ENCODE measurements at regions not wholly inside any gene's neighbourhood (a gene's known extent, or its start where the extent isn't known, plus 50 kb on each side); places are given as distances from the start of the nearest gene placed in this dataset.
"Not testable (repeated sequence)": the region's sequence is repeated elsewhere in the genome, so short reads cannot be mapped to it uniquely, and the experiment has no call there.

GRCh38 chr4:116005037-116005805 is 891.8 kb upstream of the NDST4 start:
- Histone ChIP-seq H3K27me3 (ENCODE audit: control insufficient read depth in 3 of 3, insufficient read depth in 3 of 3, low read depth in 1 of 3, low read length in 3 of 3) (no peaks in the 10 kb centered on the region), H3K36me3 (replicated peaks in 1 of 2; ENCODE audit: control insufficient read depth in 2 of 2, insufficient read depth in 2 of 2, low read length in 2 of 2) (no peaks in the 10 kb centered on the region), H3K9ac (ENCODE audit: low read depth, low read length, poor library complexity) (no peak overlapping the region), H4K91ac (ENCODE audit: low read depth, low read length, poor library complexity) (no peak overlapping the region), H3K27ac (replicated peaks; ENCODE audit: low read length) (no peak overlapping the region), H3K79me1 (ENCODE audit: low read depth, low read length) (no peaks in the 10 kb centered on the region), H3K4me3 (ENCODE audit: low read length in 2 of 2) (no peak overlapping the region), H3K23ac (ENCODE audit: low read depth, low read length, poor library complexity) (no peak overlapping the region), H3K18ac (ENCODE audit: low read length) (no peak overlapping the region), H3K9me3 (replicated peaks in 1 of 2; ENCODE audit: control insufficient read depth in 2 of 2, insufficient read depth in 1 of 2, low read depth in 1 of 2, low read length in 2 of 2) (no peaks in the 10 kb centered on the region), H3K4me2 (ENCODE audit: insufficient read depth, low read length, poor library complexity, severe bottlenecking) (no peak overlapping the region), H2BK12ac (ENCODE audit: low read length) (no peak overlapping the region), H2AFZ (ENCODE audit: low read length) (peak overlapping the region; percentile 17), H2AK5ac (ENCODE audit: low read depth, low read length) (no peak overlapping the region), H3K4ac (ENCODE audit: low read length) (no peak overlapping the region), H3K14ac (ENCODE audit: low read length) (no peak overlapping the region), H4K8ac (ENCODE audit: low read depth, low read length) (no peak overlapping the region), H3K4me1 (ENCODE audit: control insufficient read depth in 2 of 2, insufficient read depth in 1 of 2, low read depth in 1 of 2, low read length in 2 of 2) (no peaks in the 10 kb centered on the region), H2BK15ac (ENCODE audit: low read length) (no peak overlapping the region), H2BK120ac (ENCODE audit: low read depth, low read length) (no peak overlapping the region), H2BK5ac (ENCODE audit: low read length) (no peak overlapping the region)
- WGBS, 2 donors (ENCODE audit: extremely low coverage in 2 of 2, insufficient read length in 2 of 2, insufficient replicate concordance in 1 of 2): no CpG with 5 or more reads among the region's 3 CpGs
- no peak for DNase-seq (ENCODE audit: low spot score)

GRCh38 chr4:116001291-116001690 is 887.9 kb upstream of the NDST4 start:
- Histone ChIP-seq H3K4me3 (ENCODE audit: low read length in 2 of 2) (no peak overlapping the region), H2BK5ac (ENCODE audit: low read length) (no peak overlapping the region), H3K4me1 (ENCODE audit: control insufficient read depth in 2 of 2, insufficient read depth in 1 of 2, low read depth in 1 of 2, low read length in 2 of 2) (no peaks in the 10 kb centered on the region), H2BK12ac (ENCODE audit: low read length) (no peak overlapping the region), H3K36me3 (replicated peaks in 1 of 2; ENCODE audit: control insufficient read depth in 2 of 2, insufficient read depth in 2 of 2, low read length in 2 of 2) (no peaks in the 10 kb centered on the region), H3K18ac (ENCODE audit: low read length) (no peak overlapping the region), H4K8ac (ENCODE audit: low read depth, low read length) (no peak overlapping the region), H4K91ac (ENCODE audit: low read depth, low read length, poor library complexity) (no peak overlapping the region), H3K9ac (ENCODE audit: low read depth, low read length, poor library complexity) (no peak overlapping the region), H3K14ac (ENCODE audit: low read length) (no peak overlapping the region), H3K27me3 (ENCODE audit: control insufficient read depth in 3 of 3, insufficient read depth in 3 of 3, low read depth in 1 of 3, low read length in 3 of 3) (no peaks in the 10 kb centered on the region), H3K23ac (ENCODE audit: low read depth, low read length, poor library complexity) (no peak overlapping the region), H2AK5ac (ENCODE audit: low read depth, low read length) (no peak overlapping the region), H2BK15ac (ENCODE audit: low read length) (no peak overlapping the region), H3K4ac (ENCODE audit: low read length) (no peak overlapping the region), H2AFZ (ENCODE audit: low read length) (no peak overlapping the region), H3K79me1 (ENCODE audit: low read depth, low read length) (no peaks in the 10 kb centered on the region), H3K4me2 (ENCODE audit: insufficient read depth, low read length, poor library complexity, severe bottlenecking) (no peak overlapping the region), H3K9me3 (replicated peaks in 1 of 2; ENCODE audit: control insufficient read depth in 2 of 2, insufficient read depth in 1 of 2, low read depth in 1 of 2, low read length in 2 of 2) (no peaks in the 10 kb centered on the region), H3K27ac (replicated peaks; ENCODE audit: low read length) (no peak overlapping the region), H2BK120ac (ENCODE audit: low read depth, low read length) (no peak overlapping the region)
- WGBS, 2 donors (ENCODE audit: extremely low coverage in 2 of 2, insufficient read length in 2 of 2, insufficient replicate concordance in 1 of 2): no CpG with 5 or more reads among the region's 4 CpGs
- no peak for DNase-seq (ENCODE audit: low spot score)

GRCh38 chr4:115986573-115986972 is 873.2 kb upstream of the NDST4 start:
- H3K23ac ChIP-seq (ENCODE audit: low read depth, low read length, poor library complexity): peak overlapping the region; percentile 87
- H3K18ac ChIP-seq (ENCODE audit: low read length): peak overlapping the region; percentile 78
- H2AFZ ChIP-seq (ENCODE audit: low read length): peak overlapping the region; percentile 17
- no peak for DNase-seq (ENCODE audit: low spot score)
- no peak overlapping the region for H3K27ac ChIP-seq (replicated peaks; ENCODE audit: low read length)
- no peak overlapping the region for H3K4me2 ChIP-seq (ENCODE audit: insufficient read depth, low read length, poor library complexity, severe bottlenecking)
- no peak overlapping the region for H2BK15ac ChIP-seq (ENCODE audit: low read length)
- no peak overlapping the region for H3K9ac ChIP-seq (ENCODE audit: low read depth, low read length, poor library complexity)
- H2BK5ac ChIP-seq (ENCODE audit: low read length): no peak overlapping the region
- H4K91ac ChIP-seq (ENCODE audit: low read depth, low read length, poor library complexity): no peak overlapping the region
- no peak overlapping the region for H3K4ac ChIP-seq (ENCODE audit: low read length)
- H3K27me3 ChIP-seq (ENCODE audit: control insufficient read depth in 3 of 3, insufficient read depth in 3 of 3, low read depth in 1 of 3, low read length in 3 of 3): no peaks in the 10 kb centered on the region
- no peak overlapping the region for H2BK120ac ChIP-seq (ENCODE audit: low read depth, low read length)
- no peaks in the 10 kb centered on the region for H3K79me1 ChIP-seq (ENCODE audit: low read depth, low read length)
- no CpG with 5 or more reads among the region's 6 CpGs for WGBS, 2 donors (ENCODE audit: extremely low coverage in 2 of 2, insufficient read length in 2 of 2, insufficient replicate concordance in 1 of 2)
- H3K4me3 ChIP-seq (ENCODE audit: low read length in 2 of 2): no peak overlapping the region
- no peak overlapping the region for H4K8ac ChIP-seq (ENCODE audit: low read depth, low read length)
- H2AK5ac ChIP-seq (ENCODE audit: low read depth, low read length): no peak overlapping the region
- no peaks in the 10 kb centered on the region for H3K4me1 ChIP-seq (ENCODE audit: control insufficient read depth in 2 of 2, insufficient read depth in 1 of 2, low read depth in 1 of 2, low read length in 2 of 2)
- H2BK12ac ChIP-seq (ENCODE audit: low read length): peak overlapping the region; percentile 82
- no peak overlapping the region for H3K14ac ChIP-seq (ENCODE audit: low read length)
- peaks cover 0 to 5% of the 10 kb centered on the region in 2 donors for H3K9me3 ChIP-seq (replicated peaks in 1 of 2; ENCODE audit: control insufficient read depth in 2 of 2, insufficient read depth in 1 of 2, low read depth in 1 of 2, low read length in 2 of 2)
- no peaks in the 10 kb centered on the region for H3K36me3 ChIP-seq (replicated peaks in 1 of 2; ENCODE audit: control insufficient read depth in 2 of 2, insufficient read depth in 2 of 2, low read length in 2 of 2)

DNA sequence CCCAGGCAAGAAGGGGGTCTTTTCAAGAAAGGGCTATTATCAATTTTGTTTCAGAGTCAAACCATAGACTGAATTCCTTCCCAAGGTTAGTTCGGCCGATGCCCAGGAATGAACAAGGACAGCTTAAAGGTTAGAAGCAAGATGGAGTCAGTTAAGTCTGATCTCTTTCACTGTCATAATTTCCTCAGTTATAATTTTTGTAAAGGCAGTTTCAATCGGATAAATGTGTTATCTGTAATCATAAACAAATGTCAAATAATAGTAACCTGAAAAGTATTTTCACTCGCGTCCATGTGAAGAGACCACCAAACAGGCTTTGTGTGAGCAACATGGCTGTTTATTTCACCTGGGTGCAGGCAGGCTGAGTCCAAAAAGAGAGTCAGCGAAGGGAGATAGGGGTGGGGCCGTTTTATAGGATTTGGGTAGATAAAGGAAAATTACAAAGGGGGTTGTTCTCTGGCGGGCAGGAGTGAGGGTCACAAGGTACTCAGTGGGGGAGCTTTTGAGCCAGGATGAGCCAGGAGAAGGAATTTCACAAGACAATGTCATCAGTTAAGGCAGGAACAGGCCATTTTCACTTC is 862.1 kb upstream of the NDST4 start:
- H3K36me3 ChIP-seq (replicated peaks in 1 of 2; ENCODE audit: control insufficient read depth in 2 of 2, insufficient read depth in 2 of 2, low read length in 2 of 2); H3K79me1 ChIP-seq (ENCODE audit: low read depth, low read length); H3K23ac ChIP-seq (ENCODE audit: low read depth, low read length, poor library complexity); H3K27me3 ChIP-seq (ENCODE audit: control insufficient read depth in 3 of 3, insufficient read depth in 3 of 3, low read depth in 1 of 3, low read length in 3 of 3); H2BK15ac ChIP-seq (ENCODE audit: low read length); H2AK5ac ChIP-seq (ENCODE audit: low read depth, low read length); H3K4me2 ChIP-seq (ENCODE audit: insufficient read depth, low read length, poor library complexity, severe bottlenecking); H2BK12ac ChIP-seq (ENCODE audit: low read length); H3K14ac ChIP-seq (ENCODE audit: low read length); H3K9ac ChIP-seq (ENCODE audit: low read depth, low read length, poor library complexity); H3K4me3 ChIP-seq (ENCODE audit: low read length in 2 of 2); H3K18ac ChIP-seq (ENCODE audit: low read length); DNase-seq (ENCODE audit: low spot score); H2BK120ac ChIP-seq (ENCODE audit: low read depth, low read length); H4K8ac ChIP-seq (ENCODE audit: low read depth, low read length); H3K4ac ChIP-seq (ENCODE audit: low read length); H3K9me3 ChIP-seq (replicated peaks in 1 of 2; ENCODE audit: control insufficient read depth in 2 of 2, insufficient read depth in 1 of 2, low read depth in 1 of 2, low read length in 2 of 2); H2BK5ac ChIP-seq (ENCODE audit: low read length); H4K91ac ChIP-seq (ENCODE audit: low read depth, low read length, poor library complexity): not testable (repeated sequence)
- Histone ChIP-seq H2AFZ (ENCODE audit: low read length) (peak overlapping the region; percentile 45), H3K4me1 (ENCODE audit: control insufficient read depth in 2 of 2, insufficient read depth in 1 of 2, low read depth in 1 of 2, low read length in 2 of 2) (peaks cover 0 to 12% of the 10 kb centered on the region in 2 donors), H3K27ac (replicated peaks; ENCODE audit: low read length) (peak overlapping the region; percentile 3)
- WGBS, 2 donors (ENCODE audit: extremely low coverage in 2 of 2, insufficient read length in 2 of 2, insufficient replicate concordance in 1 of 2): no CpG with 5 or more reads among the region's 8 CpGs

Data from neuronal stem cell (in vitro differentiated cells).